RCC 7860 (cell line): ENCODE measurements at regions not wholly inside any gene's neighbourhood (a gene's known extent, or its start where the extent isn't known, plus 50 kb on each side); places are given as distances from the start of the nearest gene placed in this dataset.
"Not testable (repeated sequence)": the region's sequence is repeated elsewhere in the genome, so short reads cannot be mapped to it uniquely, and the experiment has no call there.

Experiments
- DNase-seq: peaks from one replicate; pipeline ENCODE4 v3.0.0-alpha.2; 2015; ENCODE audit warnings: low spot score
- FAIRE-seq: peaks from 2 replicates; lab custom pipeline; 2012; peaks lifted over from hg19 to GRCh38; lab: Jason Lieb, UNC

- DNase-seq = no peak
- no peak for FAIRE-seq
Observed at GRCh38 chr9:74064702-74065101, 432.4 kb upstream of the RORB start.

DNA sequence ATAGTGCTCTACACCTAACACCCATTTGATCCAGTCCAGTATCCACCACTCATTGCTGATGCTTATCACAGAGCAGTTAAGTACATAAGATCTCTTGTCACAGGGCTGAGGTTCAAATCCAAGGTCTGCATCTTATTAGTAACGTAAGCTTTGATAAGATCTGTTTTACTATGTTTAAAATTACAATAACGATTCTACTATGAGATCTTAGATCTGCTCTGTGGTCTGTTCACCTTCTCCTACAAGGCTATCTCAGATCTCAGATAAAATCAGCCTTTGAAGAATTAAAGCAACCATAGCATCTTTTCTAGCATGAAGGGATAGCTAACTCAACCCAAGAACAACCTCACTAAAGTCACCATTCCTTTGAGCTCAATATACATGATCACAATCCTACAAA lies 431.0 kb upstream of the RORB start:
- DNase-seq (no peak), FAIRE-seq (no peak)

- DNase-seq (no peak), FAIRE-seq (no peak)
Observed at GRCh38 chr9:74066605-74067004, 430.5 kb upstream of the RORB start.

GRCh38 chr9:74071502-74071901 lies 425.6 kb upstream of the RORB start:
- DNase-seq (no peak), FAIRE-seq (no peak)

DNA sequence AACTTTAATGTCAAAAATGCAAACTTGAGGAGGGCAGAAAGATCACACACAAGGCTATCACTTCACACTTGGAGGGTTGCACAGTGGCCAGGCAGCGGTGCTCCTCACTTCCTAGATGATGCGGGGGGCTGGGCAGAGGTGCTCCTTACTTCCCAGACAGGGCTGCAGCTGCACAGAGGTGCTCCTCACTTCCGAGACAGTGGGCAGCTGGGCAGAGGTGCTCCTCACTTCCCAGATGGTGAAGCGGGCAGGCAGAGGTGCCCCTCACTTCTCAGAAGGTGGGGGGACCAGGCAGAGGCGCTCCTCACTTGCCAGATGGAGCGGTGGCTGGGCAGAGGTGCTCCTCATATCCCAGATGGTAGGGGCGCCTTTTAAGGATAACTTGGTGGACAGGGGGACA lies 423.2 kb upstream of the RORB start:
- no peak for FAIRE-seq

DNA sequence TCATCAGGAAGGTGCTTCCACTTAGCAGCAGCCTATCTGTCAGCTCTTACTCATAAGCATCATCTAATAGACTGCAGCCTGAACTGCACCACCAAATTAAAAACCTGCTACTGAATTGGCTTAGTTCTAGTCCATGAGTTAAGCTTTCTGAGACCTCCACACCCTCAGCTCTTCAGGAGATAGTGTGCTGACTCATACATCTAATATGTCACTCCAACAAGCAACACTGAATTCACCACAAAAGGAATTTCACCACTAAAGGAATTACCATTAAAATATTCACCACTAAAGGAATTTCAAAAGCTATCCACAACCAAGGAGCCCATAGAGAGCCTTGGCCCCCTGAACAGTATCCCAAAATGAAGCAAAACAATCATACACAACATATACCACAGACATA lies 418.5 kb upstream of the RORB start:
- DNase-seq = peak; percentile 93

More for the DNA sequence above, 423.2 kb upstream of the RORB start:
- no peak for DNase-seq

GRCh38 chr9:74080652-74081051 lies 416.5 kb upstream of the RORB start:
- DNase-seq, FAIRE-seq: not testable (repeated sequence)

More for the DNA sequence above, 418.5 kb upstream of the RORB start:
- FAIRE-seq = peak; percentile 98

DNA sequence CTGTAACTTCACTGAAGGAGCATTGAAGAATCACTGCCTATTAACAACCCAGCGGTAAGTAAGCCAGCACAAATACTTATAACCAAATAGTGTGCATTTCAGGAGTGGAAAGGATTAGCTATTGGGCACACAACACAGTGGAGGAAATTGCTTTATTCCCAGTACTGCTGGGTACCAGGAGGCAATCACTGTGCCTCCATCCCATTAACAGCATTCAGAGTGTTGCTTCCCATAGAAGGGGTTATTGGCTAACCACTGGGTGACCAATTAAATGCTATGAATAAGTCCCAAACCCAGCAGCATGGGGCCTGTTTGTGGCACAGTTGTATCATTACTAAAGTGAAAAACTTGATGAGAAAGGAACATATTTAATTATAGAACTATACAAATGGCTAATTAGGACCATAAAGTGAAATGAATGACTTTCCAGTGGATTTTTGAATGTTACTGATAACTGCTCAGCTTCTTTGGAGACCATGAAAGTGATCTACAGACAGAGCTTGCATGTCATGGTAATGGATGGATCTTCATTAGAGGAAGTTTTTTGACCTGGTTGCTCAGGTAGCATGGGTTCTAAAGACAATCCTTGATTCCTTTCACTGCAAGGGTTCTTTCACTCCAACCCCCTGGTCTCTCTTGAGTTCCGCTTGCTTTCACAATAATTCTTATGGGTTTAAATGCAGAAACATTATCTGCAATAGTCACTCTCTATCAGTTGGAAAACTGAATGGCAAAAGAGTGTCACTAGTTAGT lies 413.3 kb upstream of the RORB start:
- no peak for FAIRE-seq

DNA sequence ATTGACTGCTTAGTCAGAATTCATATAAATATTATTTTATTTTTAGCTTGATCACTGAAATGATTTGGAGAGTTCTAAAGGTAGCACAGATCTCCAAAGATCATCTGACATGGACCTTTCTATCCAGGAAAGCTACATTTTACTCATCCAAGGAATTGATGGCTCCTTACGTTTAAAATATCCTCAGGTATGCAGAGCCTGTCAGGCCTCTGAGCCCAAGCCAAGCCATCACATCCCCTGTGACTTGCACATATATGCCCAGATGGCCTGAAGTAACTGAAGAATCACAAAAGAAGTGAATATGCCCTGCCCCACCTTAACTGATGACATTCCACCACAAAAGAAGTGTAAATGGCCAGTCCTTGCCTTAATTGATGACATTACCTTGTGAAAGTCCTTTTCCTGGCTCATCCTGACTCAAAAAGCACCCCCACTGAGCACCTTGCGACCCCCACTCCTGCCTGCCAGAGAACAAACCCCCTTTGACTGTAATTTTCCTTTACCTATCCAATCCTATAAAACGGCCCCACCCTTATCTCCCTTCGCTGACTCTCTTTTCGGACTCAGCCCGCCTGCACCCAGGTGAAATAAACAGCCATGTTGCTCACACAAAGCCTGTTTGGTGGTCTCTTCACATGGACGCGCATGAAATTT lies 411.6 kb upstream of the RORB start:
- FAIRE-seq, DNase-seq: not testable (repeated sequence)

More for the DNA sequence above, 413.3 kb upstream of the RORB start:
- DNase-seq = no peak

DNA sequence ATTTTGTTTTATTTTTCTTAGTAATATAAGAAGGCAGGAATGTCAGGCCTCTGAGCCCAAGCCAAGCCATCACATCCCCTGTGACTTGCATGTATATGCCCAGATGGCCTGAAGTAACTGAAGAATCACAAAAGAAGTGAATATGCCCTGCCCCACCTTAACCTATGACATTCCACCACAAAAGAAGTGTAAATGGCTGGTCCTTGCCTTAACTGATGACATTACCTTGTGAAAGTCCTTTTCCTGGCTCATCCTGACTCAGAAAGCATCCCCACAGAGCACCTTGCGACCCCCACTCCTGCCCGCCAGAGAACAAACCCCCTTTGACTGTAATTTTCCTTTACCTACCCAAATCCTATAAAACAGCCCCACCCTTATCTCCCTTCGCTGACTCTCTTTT lies 406.2 kb upstream of the RORB start:
- not testable (repeated sequence) for DNase-seq, FAIRE-seq

- FAIRE-seq (no peak), DNase-seq (no peak)
Observed at GRCh38 chr9:74092491-74092834, 404.7 kb upstream of the RORB start.

- DNase-seq, FAIRE-seq: not testable (repeated sequence)
Observed at GRCh38 chr9:74094037-74094436, 403.1 kb upstream of the RORB start.

- no peak for DNase-seq
- FAIRE-seq = no peak
Observed at GRCh38 chr9:74094766-74095165, 402.4 kb upstream of the RORB start.

DNA sequence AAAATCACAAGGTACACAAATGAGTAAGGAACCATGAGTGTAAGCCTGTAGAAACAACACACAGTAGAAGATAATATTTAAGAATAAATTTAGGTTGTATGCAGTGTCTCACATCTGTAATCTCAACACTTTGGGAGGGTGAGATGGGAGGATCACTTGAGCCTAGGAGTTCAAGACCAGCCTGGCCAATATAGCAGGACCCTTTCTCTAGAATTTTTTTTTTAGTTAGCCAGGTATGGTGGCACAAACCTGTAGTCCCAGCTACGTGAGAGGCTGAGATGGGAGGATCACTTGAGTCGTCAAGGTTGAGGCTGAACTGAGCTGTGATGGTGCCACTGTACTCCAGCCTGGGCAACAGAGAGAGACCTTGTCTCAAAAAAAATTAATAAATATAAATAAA lies 401.2 kb upstream of the RORB start:
- DNase-seq (no peak), FAIRE-seq (no peak)

DNA sequence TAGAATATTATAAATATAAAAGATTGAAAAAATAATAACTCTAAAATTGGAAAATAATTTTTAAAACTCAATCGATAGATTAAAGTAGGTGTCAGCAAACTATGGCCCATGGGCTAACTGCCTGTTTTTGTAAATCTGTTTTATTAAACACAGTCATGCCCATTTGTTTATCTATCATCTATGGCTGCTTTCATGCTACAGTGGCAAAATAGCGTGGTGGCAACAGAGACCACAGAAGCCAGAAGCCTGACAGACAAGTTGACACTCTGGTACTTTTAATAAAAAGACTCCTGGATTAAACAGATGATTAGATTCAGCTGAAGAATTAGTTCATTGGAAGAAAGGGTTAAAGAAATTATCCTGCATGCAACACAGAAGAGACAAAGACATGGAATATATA lies 400.7 kb upstream of the RORB start:
- FAIRE-seq (no peak), DNase-seq (no peak)

GRCh38 chr9:74100042-74100441 lies 397.1 kb upstream of the RORB start:
- DNase-seq = no peak
- no peak for FAIRE-seq

DNA sequence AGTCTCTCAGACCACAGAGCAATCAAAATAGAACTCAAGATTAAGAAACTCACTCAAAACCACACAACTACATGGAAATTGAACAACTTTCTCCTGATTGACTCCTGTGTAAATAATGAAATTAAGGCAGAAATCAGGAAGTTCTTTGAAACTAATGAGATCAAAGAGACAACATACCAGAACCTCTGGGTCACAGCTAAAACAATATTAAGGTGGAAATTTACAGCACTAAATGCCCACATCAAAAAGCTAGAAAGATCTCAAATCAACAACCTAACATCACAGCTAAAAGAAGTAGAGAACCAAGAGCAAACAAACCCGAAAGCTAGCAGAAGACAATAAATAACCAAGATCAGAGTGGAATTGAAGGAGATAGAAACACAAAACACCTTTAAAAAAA lies 395.0 kb upstream of the RORB start:
- not testable (repeated sequence) for FAIRE-seq, DNase-seq

- FAIRE-seq = no peak
Observed at GRCh38 chr9:74102702-74103101, 394.4 kb upstream of the RORB start.

GRCh38 chr9:74107692-74108091 lies 389.4 kb upstream of the RORB start:
- FAIRE-seq = no peak
- DNase-seq = no peak

More at GRCh38 chr9:74102702-74103101, 394.4 kb upstream of the RORB start:
- DNase-seq = no peak

- no peak for DNase-seq
Observed at GRCh38 chr9:74115976-74116375, 381.2 kb upstream of the RORB start.

GRCh38 chr9:74117151-74117550 lies 380.0 kb upstream of the RORB start:
- FAIRE-seq = no peak
- no peak for DNase-seq

More at GRCh38 chr9:74115976-74116375, 381.2 kb upstream of the RORB start:
- no peak for FAIRE-seq

DNA sequence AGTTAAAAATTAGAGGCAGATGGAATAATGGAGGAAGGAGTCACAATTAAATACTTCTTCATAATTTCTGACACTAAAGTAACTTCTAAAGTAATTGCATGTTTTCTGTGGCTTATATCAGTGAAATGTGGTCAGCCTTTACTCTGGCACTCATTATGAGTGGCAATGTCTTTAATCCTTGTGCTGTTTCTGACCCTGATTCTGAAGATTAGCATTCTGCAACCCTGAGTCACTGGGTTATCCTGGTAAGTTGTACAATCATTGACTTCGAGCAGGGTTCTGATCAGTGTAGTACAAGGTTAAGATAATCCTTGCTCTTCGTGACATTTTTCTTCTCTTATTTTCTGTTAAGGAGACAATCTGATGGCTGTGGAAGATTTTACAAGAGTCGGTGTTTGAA lies 379.4 kb upstream of the RORB start:
- DNase-seq (peak; percentile 78), FAIRE-seq (peak; percentile 98)
